ENCODE measurements at regions not wholly inside any gene's neighbourhood (a gene's known extent, or its start where the extent isn't known, plus 50 kb on each side); places are given as distances from the start of the nearest gene placed in this dataset.

GRCh38 chr9:99441829-99442228, 219.7 kb downstream of the SEC61B start:
- no peak for DNase-seq

- no peak for DNase-seq
Measured at GRCh38 chr9:99445371-99445891, 223.3 kb downstream of the SEC61B start.

DNA sequence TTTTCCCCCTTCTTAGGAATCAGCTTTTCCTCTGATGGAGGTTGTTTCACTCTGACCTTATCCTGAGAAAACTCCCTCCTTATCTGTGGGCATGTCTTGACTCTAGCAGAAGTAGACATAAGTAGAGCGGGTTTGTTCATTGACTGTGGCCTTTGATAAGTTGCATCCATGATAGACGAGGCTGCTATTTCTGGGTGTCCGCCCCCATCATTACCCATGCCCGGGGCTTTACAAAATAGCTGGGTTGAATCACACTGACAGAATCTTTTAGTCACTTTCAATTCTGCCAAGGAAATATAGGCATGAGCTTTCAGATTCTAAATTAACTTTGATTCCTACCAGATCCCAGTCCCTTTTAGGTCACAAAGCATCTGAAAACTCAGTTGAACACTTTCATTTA, 223.8 kb downstream of the SEC61B start:
- no peak for DNase-seq

DNA sequence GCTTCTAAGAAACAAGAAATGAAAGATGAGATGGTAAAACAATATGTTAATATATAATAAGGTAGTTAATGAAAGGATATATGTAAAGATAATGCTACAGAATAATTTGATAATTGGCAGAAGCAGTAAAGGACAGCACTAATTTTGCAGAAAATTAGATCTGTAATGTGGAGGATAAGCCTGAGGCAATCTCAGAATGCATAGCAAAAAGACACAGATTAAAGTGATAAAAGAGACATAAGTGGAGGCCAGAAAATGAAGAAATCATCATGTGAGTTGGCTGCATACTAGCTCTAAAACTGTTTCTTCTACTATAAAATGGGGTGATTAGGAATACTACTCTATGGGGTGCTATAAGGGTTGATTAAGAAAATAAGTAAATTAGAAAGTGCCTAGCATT, 225.9 kb downstream of the SEC61B start:
- no peak for DNase-seq

- DNase-seq: no peak
Measured at GRCh38 chr9:99449726-99450125, 227.6 kb downstream of the SEC61B start.

GRCh38 chr9:99451112-99451606, 229.1 kb downstream of the SEC61B start:
- no peak for DNase-seq

GRCh38 chr9:99457406-99457805, 235.3 kb downstream of the SEC61B start:
- no peak for DNase-seq

DNA sequence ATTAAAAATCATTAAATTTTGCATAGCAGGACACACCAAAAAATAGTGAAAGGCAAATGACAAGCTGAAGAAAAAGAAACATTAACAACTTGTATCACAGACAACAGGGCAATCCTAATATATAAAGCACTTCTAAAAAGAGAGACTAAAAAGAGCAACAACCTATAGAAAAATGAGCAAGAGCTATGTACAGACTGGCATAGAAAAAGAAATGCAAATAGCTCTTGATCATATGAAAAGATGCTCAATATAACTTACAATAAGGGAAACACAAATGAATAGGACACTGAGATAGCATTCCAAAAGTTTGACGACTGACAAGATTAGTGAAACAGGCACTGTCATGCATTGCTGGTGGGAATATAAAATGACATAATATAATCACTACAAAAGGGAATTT, 235.9 kb downstream of the SEC61B start:
- DNase-seq: no peak

DNA sequence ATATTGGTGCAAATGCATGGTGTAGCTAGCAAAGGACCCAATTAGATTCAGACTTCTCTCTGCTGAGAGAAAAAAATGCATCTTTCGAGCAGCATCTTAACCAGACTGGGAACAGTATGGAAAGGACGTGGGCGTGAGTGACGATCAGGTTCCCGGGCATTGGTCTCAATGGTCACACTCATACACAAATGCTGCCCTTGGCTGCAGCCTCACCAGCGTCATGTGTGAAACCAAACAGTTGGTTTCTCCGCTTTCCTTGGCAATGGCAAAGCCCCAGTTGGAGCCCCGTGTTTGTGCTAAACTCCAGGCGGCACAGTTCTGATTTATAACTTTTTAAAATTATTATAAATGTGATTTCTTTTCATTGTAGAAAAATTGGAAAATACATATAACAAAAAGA, 237.8 kb downstream of the SEC61B start:
- DNase-seq: no peak

- DNase-seq: no peak
Measured at GRCh38 chr9:99463131-99463530, 241.0 kb downstream of the SEC61B start.

- no peak for DNase-seq
Measured at GRCh38 chr9:99464568-99464967, 242.5 kb downstream of the SEC61B start.

DNA sequence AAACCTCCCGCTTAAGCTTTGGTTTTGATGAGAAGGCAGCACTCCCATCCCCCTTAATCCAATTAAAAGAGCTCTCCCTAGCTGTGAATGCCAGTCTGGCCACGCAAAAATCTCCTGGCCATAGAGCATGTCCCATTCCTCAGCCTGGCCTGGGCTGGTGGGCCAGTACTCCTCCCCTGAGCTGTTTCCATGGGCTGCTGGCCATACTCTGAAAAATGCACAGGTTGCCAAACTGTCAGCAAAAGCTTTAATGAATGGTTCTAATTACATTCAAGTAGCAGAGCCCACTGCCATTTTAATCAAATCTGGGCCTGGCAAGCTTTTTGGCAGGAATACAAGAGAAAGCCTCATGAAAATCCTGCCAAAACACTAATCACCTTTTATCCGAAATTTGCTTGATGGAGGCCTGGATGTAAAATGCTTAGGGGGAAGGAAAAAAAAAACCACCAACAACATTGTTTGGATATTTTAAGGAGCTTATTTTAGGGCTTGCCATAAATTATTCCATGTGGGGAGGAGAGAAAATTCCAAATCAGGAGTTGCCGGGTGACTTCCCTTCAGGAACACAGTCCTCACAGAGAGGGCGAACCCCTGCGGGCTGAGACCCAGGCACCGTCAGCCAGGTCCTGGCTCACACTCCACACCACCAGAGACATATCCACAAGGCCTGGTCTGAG, 243.3 kb downstream of the SEC61B start:
- DNase-seq: no peak

DNA sequence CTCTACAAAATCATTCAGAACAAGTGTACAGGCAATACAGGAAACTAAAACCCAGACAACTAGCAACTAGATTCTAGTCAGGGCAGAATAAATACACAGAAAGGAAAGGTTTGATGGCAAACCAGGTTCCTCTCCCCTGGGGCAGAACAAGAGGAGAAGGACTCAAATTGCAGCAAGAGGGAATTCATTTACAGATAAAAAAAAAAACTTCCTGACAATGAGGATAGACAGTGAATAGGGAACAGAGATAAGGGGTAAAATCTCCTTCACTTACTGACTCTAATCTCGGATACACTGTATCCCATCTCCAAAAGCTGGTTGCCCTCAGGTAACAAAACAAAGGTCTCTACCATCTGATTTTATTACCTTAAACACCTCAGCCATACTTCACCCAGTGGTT, 244.0 kb downstream of the SEC61B start:
- no peak for DNase-seq

GRCh38 chr9:99466781-99467180, 244.7 kb downstream of the SEC61B start:
- DNase-seq: no peak

DNA sequence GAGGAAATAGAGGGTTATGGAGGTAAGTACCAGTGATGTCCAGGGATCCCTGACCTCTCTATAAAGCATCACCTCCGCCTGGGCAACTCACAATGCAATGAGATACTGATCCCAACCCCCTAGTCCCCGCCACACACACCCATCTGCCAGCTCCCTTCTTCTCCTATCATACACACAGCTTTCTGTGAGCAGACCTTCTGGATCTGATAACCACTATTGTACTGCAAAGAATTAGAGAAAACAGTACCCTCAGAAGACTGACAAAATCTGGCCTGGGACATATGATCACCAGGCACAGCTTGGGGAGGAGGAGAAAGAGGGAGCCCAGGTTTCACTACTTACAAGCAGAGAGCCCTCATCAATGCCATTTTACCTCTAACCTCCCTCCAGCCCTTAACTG, 249.0 kb downstream of the SEC61B start:
- no peak for DNase-seq

- no peak for DNase-seq
Measured at GRCh38 chr9:99472240-99472915, 250.3 kb downstream of the SEC61B start.

DNA sequence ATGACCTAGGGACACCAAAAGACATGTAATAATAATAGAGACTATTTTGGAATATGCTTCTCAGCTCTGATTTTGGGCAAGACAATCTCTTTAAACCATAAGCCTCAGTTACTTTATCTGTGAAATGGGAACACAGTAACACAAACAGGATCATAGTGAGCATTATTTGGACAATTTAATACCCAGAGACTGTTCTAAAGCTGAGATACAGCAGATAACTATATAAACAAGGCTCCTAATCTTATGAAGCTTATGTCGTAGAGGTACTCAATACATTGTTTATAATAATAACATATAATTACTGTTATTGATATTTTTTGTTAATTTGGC, 250.8 kb downstream of the SEC61B start:
- DNase-seq: no peak

DNA sequence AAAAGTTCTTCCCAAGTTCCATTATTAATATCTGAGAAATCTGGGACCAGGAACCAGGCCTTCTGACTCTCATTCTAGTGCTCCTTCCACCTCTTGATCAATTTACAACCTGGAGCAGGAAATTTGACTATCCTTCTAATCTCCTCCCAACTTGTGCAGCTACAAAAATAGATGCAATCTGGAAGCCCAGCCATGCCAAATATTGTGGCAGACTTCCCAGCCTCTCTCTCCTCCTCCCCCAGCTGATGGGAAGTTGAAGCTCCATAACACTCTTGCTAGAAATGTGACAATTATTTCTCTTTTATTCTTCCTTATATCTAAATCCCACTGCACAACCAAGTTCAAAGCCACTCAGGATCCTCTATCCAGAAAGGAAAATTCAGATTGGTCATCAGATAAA, 252.1 kb downstream of the SEC61B start:
- no peak for DNase-seq

GRCh38 chr9:99475401-99476065, 253.5 kb downstream of the SEC61B start:
- DNase-seq: no peak

- DNase-seq: no peak
Measured at GRCh38 chr9:99478469-99479027, 256.5 kb downstream of the SEC61B start.

DNA sequence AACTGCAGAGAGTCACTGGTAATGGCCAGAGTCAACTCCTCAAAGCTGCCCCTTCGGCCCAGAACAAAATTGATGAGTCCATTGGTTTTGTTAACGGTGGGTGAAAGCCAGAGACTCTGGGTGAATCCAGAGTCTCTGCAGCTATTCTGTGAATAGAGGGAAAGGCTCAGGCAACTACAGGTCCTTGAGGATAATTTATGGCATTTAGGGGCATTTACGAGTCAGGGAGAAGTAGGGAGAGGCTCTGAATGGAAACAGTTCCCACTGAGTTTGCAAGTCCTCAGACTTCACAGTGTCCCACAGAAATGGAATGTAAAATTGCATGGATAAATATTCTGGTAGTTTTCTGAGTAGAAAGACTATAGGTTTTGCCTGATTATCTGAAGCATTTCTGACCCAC, 257.8 kb downstream of the SEC61B start:
- no peak for DNase-seq

DNA sequence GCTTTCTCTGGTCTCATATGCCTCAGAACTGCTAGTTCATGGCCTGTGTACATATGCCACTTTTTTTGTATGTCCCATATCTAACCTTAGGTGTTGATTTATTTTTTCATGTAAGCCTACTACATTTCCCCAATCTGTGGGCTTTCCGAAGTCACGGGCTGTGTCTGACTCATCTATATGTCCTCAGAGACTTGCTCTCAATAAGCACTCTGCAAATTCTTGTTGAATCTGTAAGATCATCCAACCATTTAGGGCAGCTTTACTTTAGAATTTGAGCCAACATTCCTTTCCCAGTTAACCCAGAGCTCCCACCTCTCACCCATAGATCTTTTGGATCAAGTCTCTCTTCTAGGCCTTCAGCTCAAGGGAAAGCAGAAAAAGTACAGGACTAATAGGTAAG, 263.4 kb downstream of the SEC61B start:
- DNase-seq: no peak

DNA sequence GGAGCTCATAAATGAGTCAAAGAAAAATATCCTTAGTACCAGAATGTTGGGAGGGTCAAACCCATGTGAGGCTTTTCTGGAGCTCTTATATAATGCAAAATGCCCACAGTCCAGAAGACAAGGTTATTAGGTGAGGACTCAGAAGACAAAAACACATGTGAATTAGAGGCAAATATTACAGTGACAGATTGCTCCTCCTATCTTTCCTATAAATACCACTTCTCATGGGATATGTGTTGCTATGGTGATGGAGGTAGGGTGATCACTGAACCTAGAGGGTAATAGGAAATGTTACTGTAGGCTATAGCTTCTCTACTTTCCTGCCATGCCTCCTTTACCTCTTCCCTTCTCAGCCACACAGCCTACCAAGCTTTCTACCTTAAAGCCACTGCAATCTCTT, 264.6 kb downstream of the SEC61B start:
- no peak for DNase-seq
